ENCODE measurements at regions not wholly inside any gene's neighbourhood (a gene's known extent, or its start where the extent isn't known, plus 50 kb on each side); places are given as distances from the start of the nearest gene placed in this dataset.

GRCh38 chr6:22873513-22874136 lies 304.3 kb downstream of the HDGFL1 start:
- Histone ChIP-seq H3K4me1 (peaks cover 0 to 20% (median 2%) of the 10 kb centered on the region in 4 donors), H3K4me3 (no peak overlapping the region), H3K27ac (no peak overlapping the region), H3K9me3 (no peaks in the 10 kb centered on the region), H3K36me3 (no peaks in the 10 kb centered on the region), H3K27me3 (no peaks in the 10 kb centered on the region)
- 68 to 83% methylated on average over 4 of the region's 4 CpGs for WGBS, 2 donors
- no peak for DNase-seq (ENCODE audit: low spot score in 2 of 2)
- TF ChIP-seq POLR2A (IDR thresholded peaks at IDR 0.05) (no peak), CTCF (IDR thresholded peaks at IDR 0.05) (no peak), EP300 (IDR thresholded peaks at IDR 0.05) (peak in 1 of 2 donors; percentile 23)

- H3K9me3 ChIP-seq, result no peaks in the 10 kb centered on the region
- WGBS, 2 donors, result 96 to 97% methylated on average over 2 of the region's 2 CpGs
- H3K27me3 ChIP-seq, result no peaks in the 10 kb centered on the region
- H3K27ac ChIP-seq, result no peak overlapping the region
- no peak overlapping the region for H3K4me3 ChIP-seq
- TF ChIP-seq POLR2A (IDR thresholded peaks at IDR 0.05) (no peak), CTCF (IDR thresholded peaks at IDR 0.05) (no peak), EP300 (IDR thresholded peaks at IDR 0.05) (no peak)
- peaks cover 0 to 26% (median 4%) of the 10 kb centered on the region in 4 donors for H3K4me1 ChIP-seq
- H3K36me3 ChIP-seq, result no peaks in the 10 kb centered on the region
- no peak for DNase-seq (ENCODE audit: low spot score in 2 of 2)
Observed at GRCh38 chr6:22875845-22876244, 306.5 kb downstream of the HDGFL1 start.

GRCh38 chr6:22878324-22878701 lies 308.9 kb downstream of the HDGFL1 start:
- H3K36me3 ChIP-seq, result no peaks in the 10 kb centered on the region
- TF ChIP-seq CTCF (IDR thresholded peaks at IDR 0.05) (no peak), POLR2A (IDR thresholded peaks at IDR 0.05) (no peak), EP300 (IDR thresholded peaks at IDR 0.05) (no peak)
- H3K4me1 ChIP-seq, result peaks cover 0 to 37% (median 8%) of the 10 kb centered on the region in 4 donors
- H3K4me3 ChIP-seq, result no peak overlapping the region
- 36 to 42% methylated on average over 3 of the region's 3 CpGs for WGBS, 2 donors
- H3K9me3 ChIP-seq, result no peaks in the 10 kb centered on the region
- H3K27me3 ChIP-seq, result no peaks in the 10 kb centered on the region
- peak overlapping the region in 1 of 4 donors; percentile 24 for H3K27ac ChIP-seq
- no peak for DNase-seq (ENCODE audit: low spot score in 2 of 2)

GRCh38 chr6:22878706-22879105 lies 309.3 kb downstream of the HDGFL1 start:
- no peak for DNase-seq (ENCODE audit: low spot score in 2 of 2)

More at GRCh38 chr6:22878706-22879105, 309.3 kb downstream of the HDGFL1 start:
- Histone ChIP-seq H3K9me3 (no peaks in the 10 kb centered on the region), H3K36me3 (no peaks in the 10 kb centered on the region), H3K27ac (no peak overlapping the region), H3K4me1 (peaks cover 0 to 33% (median 8%) of the 10 kb centered on the region in 4 donors), H3K4me3 (no peak overlapping the region), H3K27me3 (no peaks in the 10 kb centered on the region)
- WGBS, 2 donors, result 87 to 95% methylated on average over 1 of the region's 1 CpG
- TF ChIP-seq EP300 (IDR thresholded peaks at IDR 0.05) (no peak), CTCF (IDR thresholded peaks at IDR 0.05) (no peak)

Data from tibial nerve (tissue), 4 donors.